Colonic mucosa (tissue), 4 donors: ENCODE measurements at regions not wholly inside any gene's neighbourhood (a gene's known extent, or its start where the extent isn't known, plus 50 kb on each side); places are given as distances from the start of the nearest gene placed in this dataset.
"Not testable (repeated sequence)": the region's sequence is repeated elsewhere in the genome, so short reads cannot be mapped to it uniquely, and the experiment has no call there.

Experiments used
- DNase-seq: peaks from one replicate; pipeline ENCODE4 v3.0.0-alpha.2; 2020
- H3K27ac ChIP-seq: fragments of 200-600 bp; one replicate; pipeline ENCODE4 v1.8.0; 2021
- H3K27me3 ChIP-seq: fragments of 200-600 bp; one replicate; pipeline ENCODE4 v1.8.0; 2021
- H3K36me3 ChIP-seq: fragments of 200-600 bp; one replicate; pipeline ENCODE4 v1.8.0; 2021
- H3K4me1 ChIP-seq: fragments of 200-600 bp; one replicate; pipeline ENCODE4 v1.8.0; 2021; ENCODE audit warnings: mild to moderate bottlenecking
- H3K4me3 ChIP-seq: fragments of 200-600 bp; one replicate; pipeline ENCODE4 v1.8.0; 2021
- H3K9ac ChIP-seq, 2 donors: one replicate each; pipeline ENCODE4 v1.7.0; 2013; ENCODE audit warnings: control low read depth in 2 of 2, low read depth in 2 of 2, low read length in 2 of 2
- H3K9me3 ChIP-seq: fragments of 200-600 bp; one replicate; pipeline ENCODE4 v1.8.0; 2021
- CTCF ChIP-seq: fragments of 200-600 bp; IDR thresholded peaks from one replicate; pipeline ENCODE4 v1.8.0; 2022; ENCODE audit warnings: antibody characterized with exemption, mild to moderate bottlenecking
- intact Hi-C: fragments of 100-400 bp; cut with DNase I; formaldehyde crosslinking; loops from one replicate; pipeline ENCODE4 v1.14.1; 2022
- donor health status: healthy.
- donor health status: DM: no; HTN: no; CAD: no.
- donor health status: DM: no; HTN: no; CAD: no.

- Histone ChIP-seq H3K36me3 (no peaks in the 10 kb centered on the region), H3K9ac (no peak overlapping the region), H3K9me3 (no peaks in the 10 kb centered on the region), H3K27ac (no peak overlapping the region), H3K4me3 (no peak overlapping the region), H3K4me1 (no peaks in the 10 kb centered on the region), H3K27me3 (no peaks in the 10 kb centered on the region)
- no peak for TF ChIP-seq CTCF
- intact Hi-C loops, result no loop called here
- DNase-seq, result no peak
Observed at GRCh38 chr2:183892315-183892941, 705.9 kb upstream of the ZNF804A start.

- Histone ChIP-seq H3K4me1 (no peaks in the 10 kb centered on the region), H3K9ac (no peak overlapping the region), H3K27ac (no peak overlapping the region), H3K9me3 (no peaks in the 10 kb centered on the region), H3K27me3 (no peaks in the 10 kb centered on the region), H3K36me3 (no peaks in the 10 kb centered on the region), H3K4me3 (no peak overlapping the region)
- intact Hi-C loops, result no loop called here
- no peak for TF ChIP-seq CTCF
- DNase-seq, result no peak
Observed at GRCh38 chr2:183898641-183899040, 699.7 kb upstream of the ZNF804A start.

GRCh38 chr2:183901931-183902330, 696.4 kb upstream of the ZNF804A start:
- Histone ChIP-seq H3K27me3 (no peaks in the 10 kb centered on the region), H3K4me3 (no peak overlapping the region), H3K9ac (no peak overlapping the region), H3K4me1 (no peaks in the 10 kb centered on the region), H3K27ac (no peak overlapping the region), H3K36me3 (no peaks in the 10 kb centered on the region), H3K9me3 (no peaks in the 10 kb centered on the region)
- TF ChIP-seq CTCF, result no peak
- no peak for DNase-seq
- intact Hi-C loops, result no loop called here

GRCh38 chr2:183903026-183903425, 695.3 kb upstream of the ZNF804A start:
- H3K27me3 ChIP-seq, result no peaks in the 10 kb centered on the region
- intact Hi-C loops, result no loop called here
- DNase-seq, result no peak
- no peak overlapping the region for H3K27ac ChIP-seq
- H3K9ac ChIP-seq, result no peak overlapping the region
- H3K4me3 ChIP-seq, result no peak overlapping the region
- H3K9me3 ChIP-seq, result no peaks in the 10 kb centered on the region
- no peaks in the 10 kb centered on the region for H3K4me1 ChIP-seq
- no peaks in the 10 kb centered on the region for H3K36me3 ChIP-seq
- no peak for TF ChIP-seq CTCF

- H3K4me3 ChIP-seq, H3K9me3 ChIP-seq, H3K36me3 ChIP-seq, H3K4me1 ChIP-seq, H3K27me3 ChIP-seq, DNase-seq, intact Hi-C loops, H3K27ac ChIP-seq, H3K9ac ChIP-seq: not testable (repeated sequence)
Observed at GRCh38 chr2:183916041-183916440, 682.3 kb upstream of the ZNF804A start.

GRCh38 chr2:183919167-183919566, 679.2 kb upstream of the ZNF804A start:
- no peak overlapping the region for H3K4me3 ChIP-seq
- no peaks in the 10 kb centered on the region for H3K4me1 ChIP-seq
- DNase-seq, result no peak
- H3K36me3 ChIP-seq, result no peaks in the 10 kb centered on the region
- no peaks in the 10 kb centered on the region for H3K9me3 ChIP-seq
- no peak overlapping the region for H3K9ac ChIP-seq
- intact Hi-C loops, result no loop called here
- no peaks in the 10 kb centered on the region for H3K27me3 ChIP-seq
- no peak overlapping the region for H3K27ac ChIP-seq
- TF ChIP-seq CTCF, result no peak
